GM18520 (cell line): ENCODE measurements at regions not wholly inside any gene's neighbourhood (a gene's known extent, or its start where the extent isn't known, plus 50 kb on each side); places are given as distances from the start of the nearest gene placed in this dataset.
"Not testable (repeated sequence)": the region's sequence is repeated elsewhere in the genome, so short reads cannot be mapped to it uniquely, and the experiment has no call there.

Experiments
- ATAC-seq: cut with Tn5 transposase; IDR thresholded peaks from one replicate; pipeline ENCODE4 v1.9.1; 2021; ENCODE audit not compliant: unreplicated experiment

GRCh38 chr3:59508273-59508672 lies 458.4 kb upstream of the CFAP20DC start:
- ATAC-seq, result no peak

GRCh38 chr3:59506191-59506590 lies 456.4 kb upstream of the CFAP20DC start:
- ATAC-seq, result no peak

- ATAC-seq, result no peak
These were observed 453.6 kb upstream of the CFAP20DC start for GRCh38 chr3:59503441-59503840.

- ATAC-seq, result no peak
These were observed 453.0 kb upstream of the CFAP20DC start for GRCh38 chr3:59502806-59503205.

- ATAC-seq, result no peak
These were observed 450.1 kb upstream of the CFAP20DC start for GRCh38 chr3:59499954-59500353.

GRCh38 chr3:59499000-59499399 lies 449.2 kb upstream of the CFAP20DC start:
- no peak for ATAC-seq

- ATAC-seq, result no peak
These were observed 446.4 kb upstream of the CFAP20DC start for GRCh38 chr3:59496250-59496649.

GRCh38 chr3:59494969-59495368 lies 445.1 kb upstream of the CFAP20DC start:
- not testable (repeated sequence) for ATAC-seq

- ATAC-seq, result no peak
These were observed 436.7 kb upstream of the CFAP20DC start for GRCh38 chr3:59486520-59486919.

- ATAC-seq, result no peak
These were observed 433.4 kb upstream of the CFAP20DC start for GRCh38 chr3:59483191-59483590.

GRCh38 chr3:59482684-59483083 lies 432.9 kb upstream of the CFAP20DC start:
- no peak for ATAC-seq

GRCh38 chr3:59481776-59482400 lies 432.1 kb upstream of the CFAP20DC start:
- ATAC-seq, result no peak

- ATAC-seq, result no peak
These were observed 430.7 kb upstream of the CFAP20DC start for GRCh38 chr3:59480486-59480995.

- ATAC-seq, result no peak
These were observed 423.8 kb upstream of the CFAP20DC start for GRCh38 chr3:59473636-59474035.

- no peak for ATAC-seq
These were observed 422.7 kb upstream of the CFAP20DC start for GRCh38 chr3:59472541-59472940.

GRCh38 chr3:59469948-59470723 lies 420.3 kb upstream of the CFAP20DC start:
- no peak for ATAC-seq

GRCh38 chr3:59467476-59467875 lies 417.7 kb upstream of the CFAP20DC start:
- ATAC-seq, result no peak

- ATAC-seq, result no peak
These were observed 414.4 kb upstream of the CFAP20DC start for GRCh38 chr3:59464187-59464586.

- no peak for ATAC-seq
These were observed 413.4 kb upstream of the CFAP20DC start for GRCh38 chr3:59463253-59463652.

- no peak for ATAC-seq
These were observed 410.2 kb upstream of the CFAP20DC start for GRCh38 chr3:59460068-59460467.

- ATAC-seq, result peak; percentile 98
These were observed 407.1 kb upstream of the CFAP20DC start for GRCh38 chr3:59456852-59457485.
